Endothelial cell of umbilical vein (primary cell): ENCODE measurements at regions not wholly inside any gene's neighbourhood (a gene's known extent, or its start where the extent isn't known, plus 50 kb on each side); places are given as distances from the start of the nearest gene placed in this dataset.

ENCODE experiments used
- BruUV-seq: library from RNA; stranded (reverse); fragments of 400-500 nt; replicated peaks from 2 replicates; lab custom pipeline; 2021; lab: Mats Ljungman, UMichigan
- CTCF ChIA-PET: fragments of 300-600, 350-600 bp; sonication (Branson Sonifier 250); formaldehyde crosslinking; loops from one replicate; lab custom pipeline; 2021; ENCODE audit warnings: antibody characterized with exemption, inconsistent platforms; lab: Charles Lee
- POLR2A ChIA-PET: fragments of 300-600, 350-600 bp; sonication (Branson Sonifier 250); formaldehyde crosslinking; loops from one replicate; lab custom pipeline; 2021; ENCODE audit warnings: antibody characterized with exemption, inconsistent platforms; lab: Charles Lee
- DNase-seq: peaks from one replicate; pipeline ENCODE4 v3.0.0-alpha.2; 2011; ENCODE audit warnings: low read depth, low spot score
- FAIRE-seq: peaks from 2 replicates; lab custom pipeline; 2011; peaks lifted over from hg19 to GRCh38; lab: Jason Lieb, UNC
- H2AFZ ChIP-seq: 2 replicates; pipeline ENCODE4 v1.6.0; 2012; ENCODE audit warnings: low read depth, low read length, control low read depth, inconsistent platforms
- H3K27ac ChIP-seq: 2 replicates; pipeline ENCODE4 v1.5.1; 2011; ENCODE audit warnings: low read depth, mild to moderate bottlenecking, control low read depth, low read length, moderate library complexity; ENCODE audit not compliant: insufficient read depth
- H3K27me3 ChIP-seq, 2 experiments: 2 replicates each; pipeline versions ENCODE4 v1.6.0 to v1.6.1; 2011; ENCODE audit warnings: low read length in 2 of 2, mixed read lengths in 1 of 2; ENCODE audit not compliant: control insufficient read depth in 2 of 2, insufficient read depth in 2 of 2
- H3K36me3 ChIP-seq, 2 experiments: 2 replicates in 1 of 2; 3 replicates in 1 of 2; pipeline ENCODE4 v1.5.1; 2011; ENCODE audit warnings: low read length in 2 of 2, mild to moderate bottlenecking in 1 of 2, moderate library complexity in 1 of 2; ENCODE audit not compliant: control insufficient read depth in 2 of 2, insufficient read depth in 2 of 2; ENCODE audit errors: extremely low read depth in 1 of 2
- H3K4me1 ChIP-seq: 3 replicates; pipeline ENCODE4 v1.5.1; 2011; ENCODE audit warnings: mild to moderate bottlenecking, low read length; ENCODE audit not compliant: control insufficient read depth, insufficient read depth; ENCODE audit errors: extremely low read depth
- H3K4me2 ChIP-seq: 2 replicates; pipeline ENCODE4 v1.6.1; 2011; ENCODE audit warnings: low read length, control low read depth, mixed read lengths; ENCODE audit not compliant: insufficient read depth
- H3K4me3 ChIP-seq, 3 experiments: fragments of 200-600 bp in 1 of 3; sonication (generic), shearing (Covaris generic) in 1 of 3; replicated peaks in 1 of 3; 2 replicates each; pipeline ENCODE4 v1.5.1; 2011 to 2016; ENCODE audit warnings: control low read depth in 3 of 3, low read length in 3 of 3, mild to moderate bottlenecking in 2 of 3, inconsistent platforms in 1 of 3, low read depth in 1 of 3, moderate library complexity in 1 of 3; ENCODE audit not compliant: insufficient read depth in 1 of 3
- H3K79me2 ChIP-seq: 2 replicates; pipeline ENCODE4 v1.6.0; 2012; ENCODE audit warnings: low read length, inconsistent platforms; ENCODE audit not compliant: control insufficient read depth, insufficient read depth
- H3K9ac ChIP-seq: replicated peaks from 2 replicates; pipeline ENCODE3; 2011; ENCODE audit warnings: low read length, control low read depth; ENCODE audit not compliant: insufficient read depth; ENCODE audit errors: extremely low read depth
- H3K9me1 ChIP-seq: replicated peaks from 3 replicates; pipeline ENCODE4 v1.6.0; 2011; ENCODE audit warnings: mild to moderate bottlenecking, low read length; ENCODE audit not compliant: control insufficient read depth, insufficient read depth; ENCODE audit errors: extremely low read depth
- H3K9me3 ChIP-seq: replicated peaks from 2 replicates; pipeline ENCODE4 v1.5.1; 2012; ENCODE audit warnings: low read length, inconsistent platforms; ENCODE audit not compliant: control insufficient read depth, insufficient read depth
- H4K20me1 ChIP-seq: replicated peaks from 2 replicates; pipeline ENCODE3; 2011; ENCODE audit warnings: mild to moderate bottlenecking, low read length; ENCODE audit not compliant: control insufficient read depth, insufficient read depth; ENCODE audit errors: extremely low read depth
- EZH2 ChIP-seq: IDR thresholded peaks from 2 replicates; pipeline ENCODE4 v1.6.1; 2012; ENCODE audit warnings: borderline replicate concordance, low read depth, mild to moderate bottlenecking, moderate library complexity, low read length, inconsistent platforms; ENCODE audit not compliant: severe bottlenecking
- GATA2 ChIP-seq: IDR thresholded peaks from 2 replicates; pipeline ENCODE4 v1.7.0; 2011; ENCODE audit warnings: low read depth, mild to moderate bottlenecking, moderate library complexity, mixed read lengths, low read length; ENCODE audit not compliant: insufficient read length, insufficient read depth
- JUN ChIP-seq: IDR thresholded peaks from 2 replicates; pipeline ENCODE4 v1.6.1; 2011; ENCODE audit warnings: borderline replicate concordance, low read depth; ENCODE audit not compliant: insufficient read length, insufficient read depth
- MYC ChIP-seq: IDR thresholded peaks from one replicate; pipeline ENCODE4 v1.6.1; 2011; ENCODE audit warnings: mild to moderate bottlenecking, low read depth, low read length
- POLR2A ChIP-seq: IDR thresholded peaks from 2 replicates; pipeline ENCODE4 v1.6.1; 2012; ENCODE audit warnings: low read depth, mild to moderate bottlenecking, control low read depth, low read length
- dilution Hi-C: fragments of 300-500 bp; cut with MboI; formaldehyde crosslinking; loops from one replicate; pipeline ENCODE4 v1.15.0; 2019; ENCODE audit warnings: low sequenced_read_pairs; ENCODE audit not compliant: extremely low pct_ligation_motif_present
- intact Hi-C: fragments of 100-400 bp; cut with micrococcal nuclease; formaldehyde crosslinking; loops from one replicate; pipeline ENCODE4 v1.10.0; 2022
- TF ChIP-seq, protein P1 (sequence below), 2 donors: IDR thresholded peaks; 1 replicate in 1 of 2; 2 replicates in 1 of 2; pipeline ENCODE4 v1.5.1; 2011; ENCODE audit warnings: low read length in 2 of 2, mild to moderate bottlenecking in 2 of 2, moderate library complexity in 2 of 2, control low read depth in 1 of 2, inconsistent platforms in 1 of 2, low read depth in 1 of 2; ENCODE audit not compliant: insufficient read depth in 1 of 2; ENCODE audit errors: extremely low read depth in 1 of 2
- TF ChIP-seq, protein P2 (sequence below): IDR thresholded peaks from 2 replicates; pipeline ENCODE4 v1.6.1; 2011; ENCODE audit not compliant: insufficient read depth, insufficient read length

DNA sequence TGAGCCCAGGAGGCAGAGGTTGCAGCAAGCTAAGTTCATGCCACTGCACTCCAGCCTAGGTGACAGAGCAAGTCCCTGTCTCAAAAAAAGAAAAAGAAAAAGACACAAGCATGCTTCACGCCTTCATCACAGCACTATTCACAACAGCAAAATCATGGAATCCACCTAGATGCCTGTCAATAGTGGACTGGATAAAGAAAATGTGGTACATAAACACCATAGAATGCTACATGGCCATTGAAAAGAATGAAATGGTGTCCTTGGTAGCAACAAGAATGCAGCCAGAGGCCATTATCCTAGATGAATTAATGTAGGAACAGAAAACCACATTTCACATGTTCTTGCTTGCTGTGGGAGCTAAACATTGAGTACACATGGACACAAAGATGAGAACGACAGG, 392.6 kb downstream of the EIPR1 start:
- no peak overlapping the region for H2AFZ ChIP-seq
- ChIA-PET CTCF (no interaction called here), POLR2A (no interaction called here)
- no peaks in the 10 kb centered on the region for H3K27me3 ChIP-seq
- FAIRE-seq (no peak), DNase-seq (no peak)
- no peak overlapping the region for H3K27ac ChIP-seq
- H3K4me1 ChIP-seq = no peaks in the 10 kb centered on the region
- no peak overlapping the region for H3K4me3 ChIP-seq
- BruUV-seq = no TSS peak
- H3K4me2 ChIP-seq = no peak overlapping the region
- no peaks in the 10 kb centered on the region for H3K9me1 ChIP-seq
- intact Hi-C loops = no loop called here
- H3K36me3 ChIP-seq = no peaks in the 10 kb centered on the region
- no peaks in the 10 kb centered on the region for H3K79me2 ChIP-seq
- no peaks in the 10 kb centered on the region for H3K9me3 ChIP-seq
- dilution Hi-C loops = no loop called here
- no peaks in the 10 kb centered on the region for H4K20me1 ChIP-seq
- TF ChIP-seq, protein P1, sequence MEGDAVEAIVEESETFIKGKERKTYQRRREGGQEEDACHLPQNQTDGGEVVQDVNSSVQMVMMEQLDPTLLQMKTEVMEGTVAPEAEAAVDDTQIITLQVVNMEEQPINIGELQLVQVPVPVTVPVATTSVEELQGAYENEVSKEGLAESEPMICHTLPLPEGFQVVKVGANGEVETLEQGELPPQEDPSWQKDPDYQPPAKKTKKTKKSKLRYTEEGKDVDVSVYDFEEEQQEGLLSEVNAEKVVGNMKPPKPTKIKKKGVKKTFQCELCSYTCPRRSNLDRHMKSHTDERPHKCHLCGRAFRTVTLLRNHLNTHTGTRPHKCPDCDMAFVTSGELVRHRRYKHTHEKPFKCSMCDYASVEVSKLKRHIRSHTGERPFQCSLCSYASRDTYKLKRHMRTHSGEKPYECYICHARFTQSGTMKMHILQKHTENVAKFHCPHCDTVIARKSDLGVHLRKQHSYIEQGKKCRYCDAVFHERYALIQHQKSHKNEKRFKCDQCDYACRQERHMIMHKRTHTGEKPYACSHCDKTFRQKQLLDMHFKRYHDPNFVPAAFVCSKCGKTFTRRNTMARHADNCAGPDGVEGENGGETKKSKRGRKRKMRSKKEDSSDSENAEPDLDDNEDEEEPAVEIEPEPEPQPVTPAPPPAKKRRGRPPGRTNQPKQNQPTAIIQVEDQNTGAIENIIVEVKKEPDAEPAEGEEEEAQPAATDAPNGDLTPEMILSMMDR (IDR thresholded peaks at IDR 0.05; ENCODE audit: extremely low read depth in 1 of 2, insufficient read depth in 1 of 2, low read depth in 1 of 2, low read length in 2 of 2) = no peak
- TF ChIP-seq POLR2A (no peak), MYC (no peak)
- no peak overlapping the region for H3K9ac ChIP-seq

DNA sequence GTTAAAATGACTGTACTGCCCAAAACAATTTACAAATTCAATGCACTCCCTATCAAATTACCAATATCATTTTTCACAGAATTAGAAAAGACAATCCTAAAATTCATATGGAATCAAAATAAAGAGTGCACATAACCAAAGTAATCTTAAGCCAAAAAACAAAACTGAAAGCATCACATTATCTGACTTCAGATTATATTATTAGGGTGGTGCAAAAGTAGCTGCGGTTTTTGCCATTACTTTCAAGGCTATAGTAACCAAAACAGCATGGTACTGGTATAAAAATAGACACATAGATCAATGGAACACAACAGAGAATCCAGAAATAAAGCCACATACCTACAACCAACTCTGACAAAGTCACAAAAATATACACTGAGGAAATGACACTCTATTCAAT, 396.6 kb downstream of the EIPR1 start:
- POLR2A ChIA-PET = no interaction called here
- Histone ChIP-seq H3K36me3 (no peaks in the 10 kb centered on the region), H3K9me1 (no peaks in the 10 kb centered on the region), H3K27ac (no peak overlapping the region), H3K9me3 (peaks cover 2% of the 10 kb centered on the region), H4K20me1 (no peaks in the 10 kb centered on the region), H2AFZ (no peak overlapping the region), H3K27me3 (no peaks in the 10 kb centered on the region), H3K4me2 (no peak overlapping the region), H3K79me2 (no peaks in the 10 kb centered on the region), H3K4me3 (no peak overlapping the region), H3K4me1 (no peaks in the 10 kb centered on the region), H3K9ac (no peak overlapping the region)
- no TSS peak for BruUV-seq
- CTCF ChIA-PET = no interaction called here
- TF ChIP-seq, protein P2, sequence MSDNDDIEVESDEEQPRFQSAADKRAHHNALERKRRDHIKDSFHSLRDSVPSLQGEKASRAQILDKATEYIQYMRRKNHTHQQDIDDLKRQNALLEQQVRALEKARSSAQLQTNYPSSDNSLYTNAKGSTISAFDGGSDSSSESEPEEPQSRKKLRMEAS = no peak
- no peak for TF ChIP-seq MYC
- TF ChIP-seq, protein P1 (IDR thresholded peaks at IDR 0.05; ENCODE audit: extremely low read depth in 1 of 2, insufficient read depth in 1 of 2, low read depth in 1 of 2, low read length in 2 of 2) = no peak
- TF ChIP-seq GATA2 = no peak
- no peak for TF ChIP-seq JUN
- TF ChIP-seq EZH2 = no peak
- intact Hi-C loops (no loop called here), dilution Hi-C loops (no loop called here)
- DNase-seq (no peak), FAIRE-seq (no peak)
